IPS DF 4.7 (cell line): ENCODE measurements at regions not wholly inside any gene's neighbourhood (a gene's known extent, or its start where the extent isn't known, plus 50 kb on each side); places are given as distances from the start of the nearest gene placed in this dataset.
"Not testable (repeated sequence)": the region's sequence is repeated elsewhere in the genome, so short reads cannot be mapped to it uniquely, and the experiment has no call there.

Experiments
- DNase-seq: peaks from one replicate; pipeline ENCODE4 v3.0.0-alpha.2; 2013; ENCODE audit warnings: low spot score; ENCODE audit errors: extremely low read depth

DNA sequence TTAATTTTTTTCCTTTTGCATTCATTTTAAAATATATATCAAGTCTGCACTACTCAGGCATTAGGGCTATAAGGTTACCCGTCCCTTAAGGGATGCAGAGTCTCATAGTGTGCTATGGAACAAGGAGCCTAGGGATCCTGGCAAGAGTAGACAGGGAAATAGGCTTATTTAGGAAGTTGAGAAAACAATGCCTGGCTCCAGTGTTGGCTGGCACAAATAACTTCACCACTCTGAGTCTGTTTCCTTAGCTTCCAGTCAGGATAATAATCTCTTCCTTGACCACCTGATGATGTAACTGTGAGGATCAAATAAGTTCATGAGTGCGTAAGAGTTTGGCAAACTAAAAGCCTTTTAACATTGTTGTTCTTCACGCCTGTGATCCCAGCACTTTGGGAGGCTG, 540.8 kb upstream of the IL12A start:
- no peak for DNase-seq

DNA sequence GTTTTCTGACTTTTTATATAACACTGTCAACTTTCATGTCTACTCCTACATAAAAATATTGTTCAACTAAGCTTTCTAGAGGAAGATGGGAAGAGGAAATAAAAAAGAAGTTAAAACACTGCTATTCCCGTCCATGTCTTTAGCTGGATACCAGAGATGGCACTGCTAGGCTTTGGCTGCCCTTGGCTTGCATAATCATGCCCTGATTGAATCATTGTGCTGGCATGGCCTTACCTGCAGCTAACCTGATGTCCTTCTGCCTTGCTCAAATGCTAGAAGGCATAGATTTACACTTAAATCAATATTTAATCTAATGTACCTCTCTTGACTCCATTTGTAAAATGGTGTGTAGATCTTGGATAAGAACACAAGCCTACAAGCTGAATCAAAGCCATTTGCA, 539.7 kb upstream of the IL12A start:
- no peak for DNase-seq

DNA sequence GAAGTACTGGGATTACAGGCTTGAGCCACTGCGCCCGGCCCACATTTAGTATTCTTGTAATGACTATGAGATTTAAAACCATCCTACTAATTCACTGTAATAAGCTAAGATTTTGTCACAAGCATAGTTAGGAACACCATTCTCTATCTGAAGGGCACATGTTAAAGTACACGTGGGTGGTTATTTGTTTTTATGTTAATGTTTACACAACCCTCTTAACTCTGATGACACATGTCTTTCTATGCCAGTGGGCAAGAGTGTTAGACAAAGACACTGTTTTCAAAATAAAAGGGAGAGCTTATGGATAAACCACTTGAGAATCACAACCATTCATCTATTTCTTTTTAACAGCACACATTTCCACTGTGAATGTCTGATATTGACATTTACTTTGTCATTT, 537.6 kb upstream of the IL12A start:
- DNase-seq = no peak

DNA sequence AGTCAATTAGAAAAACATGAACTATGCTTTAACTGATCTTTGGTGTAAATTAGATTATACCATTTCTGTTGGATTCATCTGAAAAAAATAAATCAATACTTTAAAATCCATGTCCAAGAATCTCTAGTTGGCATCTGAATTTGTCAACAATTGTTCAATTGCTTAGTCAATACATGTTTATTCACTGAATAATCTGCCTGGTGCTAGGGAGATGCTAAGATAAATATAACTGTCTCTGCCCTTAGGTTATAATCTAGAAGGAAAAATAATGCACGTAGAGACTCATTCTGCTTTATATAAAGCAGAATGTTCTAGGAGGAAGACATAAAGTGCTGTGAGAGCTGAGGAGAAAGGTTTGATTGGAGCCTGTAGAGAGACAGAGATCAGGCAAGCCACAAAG, 537.2 kb upstream of the IL12A start:
- no peak for DNase-seq

DNA sequence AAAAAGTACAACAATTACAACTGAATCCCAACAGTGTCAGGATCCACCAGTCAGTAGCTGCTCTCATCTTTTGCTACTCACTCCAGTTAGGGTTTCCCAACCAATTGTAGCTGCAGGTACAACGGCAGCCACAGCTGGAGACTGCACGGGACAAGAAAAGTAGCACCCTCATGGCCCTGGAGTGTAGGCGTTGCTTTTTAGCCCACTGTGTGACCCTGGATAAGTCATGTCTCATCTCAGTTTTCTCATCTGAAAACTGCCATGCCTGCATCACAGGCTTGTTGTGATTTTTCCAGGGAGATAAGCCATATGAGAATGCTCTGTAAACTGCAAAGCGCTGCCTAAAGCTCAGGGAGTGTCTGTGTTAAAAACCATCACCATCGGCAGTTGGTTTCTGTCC, 535.6 kb upstream of the IL12A start:
- DNase-seq = no peak

DNA sequence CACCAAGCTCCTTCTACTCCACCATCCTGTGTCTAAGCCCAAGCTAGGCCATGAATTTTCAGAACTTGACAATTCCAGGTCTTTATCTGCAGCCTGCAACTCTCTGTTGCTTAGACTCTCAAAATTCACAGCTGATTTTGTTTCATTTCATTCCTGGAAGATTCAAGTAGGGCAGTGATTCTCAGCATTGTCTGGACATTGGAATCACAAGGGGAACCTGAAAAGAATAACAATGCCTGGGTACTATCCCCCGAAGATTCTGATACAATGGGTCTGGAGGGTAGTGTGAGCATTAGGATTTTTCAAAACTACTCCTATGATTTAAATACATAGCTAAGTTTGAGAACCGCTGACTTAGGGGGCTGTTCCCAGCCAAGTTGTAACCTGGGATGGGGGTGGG, 534.7 kb upstream of the IL12A start:
- no peak for DNase-seq

DNA sequence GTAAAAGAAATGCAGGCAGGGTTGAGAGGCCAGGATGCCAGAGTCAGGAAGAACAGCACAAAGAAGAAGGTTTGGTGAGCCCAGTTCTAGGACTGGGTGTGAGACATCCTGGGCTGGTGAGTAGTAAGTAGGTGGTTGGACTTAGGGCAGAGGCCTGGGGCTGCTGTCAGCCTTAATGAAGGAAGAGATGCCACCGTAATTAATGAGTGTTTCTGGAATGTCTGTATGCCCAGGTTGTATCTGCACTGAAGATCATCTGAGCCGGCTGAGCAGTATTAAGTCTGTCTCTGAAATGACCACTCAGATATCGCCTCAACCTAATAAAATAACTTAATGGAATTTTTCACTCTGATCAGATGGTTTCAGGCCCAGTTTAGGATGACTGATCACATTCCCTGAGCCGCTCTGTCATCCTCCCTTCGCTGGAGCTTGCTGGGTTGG, 532.9 kb upstream of the IL12A start:
- no peak for DNase-seq

DNA sequence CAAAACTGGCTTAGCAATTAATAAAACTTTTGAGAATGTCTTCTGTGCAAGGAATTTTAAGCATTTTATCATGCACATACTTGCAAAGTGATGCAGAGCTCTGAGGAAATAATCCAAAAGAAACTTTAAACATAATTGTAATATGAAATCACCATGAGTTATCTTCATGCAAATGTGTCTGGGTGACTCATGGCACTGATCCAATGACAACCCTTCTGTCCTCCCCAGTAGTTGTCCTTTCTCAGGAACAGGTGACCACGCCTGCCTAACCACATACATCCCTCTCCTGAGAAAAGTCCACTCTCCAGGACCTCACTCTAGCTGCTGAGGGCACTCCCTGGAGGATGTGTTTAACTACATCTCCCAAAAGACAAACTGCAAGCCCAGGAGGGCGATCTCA, 530.6 kb upstream of the IL12A start:
- peak; percentile 16 for DNase-seq

DNA sequence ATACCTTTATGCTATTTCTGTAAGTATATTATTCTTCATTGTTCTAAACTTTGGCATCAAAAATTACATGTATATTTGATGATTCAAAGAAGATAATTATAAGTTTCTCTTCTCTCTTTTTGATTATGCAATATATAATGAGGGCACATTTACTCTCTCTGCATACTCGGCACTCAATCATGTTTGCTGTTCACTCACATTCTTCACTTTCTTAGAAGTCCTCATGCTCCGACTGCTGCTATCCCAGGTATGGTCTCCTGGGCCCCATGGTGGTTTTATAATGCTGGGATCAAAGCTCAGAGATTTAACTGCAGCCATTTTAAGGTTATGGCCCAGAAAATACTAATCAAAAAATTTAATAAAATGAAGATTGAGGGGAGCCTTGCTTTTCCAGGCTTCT, 529.7 kb upstream of the IL12A start:
- DNase-seq = no peak

DNA sequence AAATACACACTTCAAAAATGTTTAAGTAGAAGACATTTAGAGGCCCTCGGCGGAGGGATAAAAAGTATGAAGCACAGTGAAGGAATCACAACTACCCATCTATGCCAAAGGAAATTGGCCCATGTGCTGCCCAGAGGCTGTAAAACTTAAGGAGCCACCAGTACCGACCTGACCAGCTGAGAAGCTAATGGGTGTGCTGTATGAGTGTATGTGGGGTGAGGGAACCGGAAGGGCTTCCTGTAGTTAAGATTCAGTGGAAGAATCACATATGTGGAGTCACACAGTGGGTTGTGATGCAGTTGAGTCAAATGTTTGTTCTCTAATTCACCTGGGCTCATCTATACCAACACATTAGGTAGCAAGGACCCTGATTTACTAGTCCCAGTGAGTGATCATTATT, 516.0 kb upstream of the IL12A start:
- DNase-seq = no peak

DNA sequence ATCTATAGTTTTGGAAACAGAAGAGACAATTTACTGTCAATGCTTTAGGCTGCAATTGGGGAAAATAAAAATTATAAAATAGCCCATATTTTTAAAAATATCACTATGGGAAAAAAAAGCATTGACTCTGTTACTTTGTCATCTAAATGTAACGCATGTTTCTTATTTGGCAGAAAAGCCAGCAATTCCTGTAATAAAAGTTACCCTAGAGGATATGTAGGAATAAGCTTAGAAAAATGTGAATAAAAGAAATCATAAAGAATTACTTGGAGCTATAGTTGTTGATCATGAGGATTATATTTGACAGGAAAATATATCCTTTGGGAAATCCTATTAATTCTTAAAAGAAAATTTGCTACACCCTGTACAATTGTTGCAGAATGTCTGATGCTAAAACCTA, 515.4 kb upstream of the IL12A start:
- DNase-seq = no peak

DNA sequence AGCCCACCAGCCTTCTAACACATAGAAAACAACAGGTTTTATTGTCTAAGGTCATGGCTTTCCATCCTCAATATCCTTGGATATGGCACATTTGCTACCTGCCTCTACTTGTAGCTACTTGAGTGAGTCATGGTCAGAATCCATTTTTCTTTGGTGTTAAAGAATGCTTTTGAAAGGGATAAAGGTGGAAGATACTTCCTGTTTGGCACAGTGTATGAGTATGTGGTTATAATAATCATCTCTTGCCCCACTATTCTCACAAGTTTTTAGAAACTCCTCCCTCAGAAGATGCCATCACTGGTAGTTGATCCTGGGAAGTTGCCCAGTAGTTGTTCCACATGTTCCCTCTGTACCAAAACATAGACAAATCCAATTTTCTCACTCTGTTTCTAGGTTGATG, 508.6 kb upstream of the IL12A start:
- no peak for DNase-seq

DNA sequence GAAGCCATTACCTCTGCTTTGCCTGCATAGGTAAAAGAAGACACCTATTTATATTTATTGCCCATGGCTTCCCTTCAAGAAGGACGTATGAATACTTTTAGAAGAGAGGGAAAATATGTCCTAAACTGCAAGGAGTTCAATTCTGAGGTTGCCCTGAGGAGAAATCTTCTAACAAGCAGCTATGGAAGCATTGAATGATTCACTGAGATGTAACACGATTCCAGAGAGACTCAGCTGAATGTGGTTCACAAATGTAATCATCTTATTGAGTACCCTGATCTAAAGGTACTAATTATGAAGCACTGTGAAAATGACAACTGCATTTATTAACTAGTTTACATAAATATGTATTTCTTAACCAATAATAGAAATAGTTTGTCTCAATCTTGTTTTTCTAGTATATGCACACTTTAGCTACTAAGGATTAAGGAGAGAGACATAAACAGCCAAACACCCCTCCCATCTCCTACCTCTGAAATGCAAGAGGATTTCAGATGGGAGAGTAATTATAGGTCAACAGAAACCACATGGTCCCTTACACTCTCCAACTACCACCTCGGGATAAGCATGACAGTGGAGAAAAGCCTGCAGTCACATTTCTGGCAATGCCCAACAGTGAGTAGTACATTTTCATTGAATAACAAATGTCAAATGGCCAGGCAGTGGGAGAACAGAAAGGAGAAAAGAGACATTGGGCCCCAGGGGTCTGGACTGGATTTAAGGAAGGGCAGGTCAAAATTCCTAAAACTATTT, 506.2 kb upstream of the IL12A start:
- no peak for DNase-seq

DNA sequence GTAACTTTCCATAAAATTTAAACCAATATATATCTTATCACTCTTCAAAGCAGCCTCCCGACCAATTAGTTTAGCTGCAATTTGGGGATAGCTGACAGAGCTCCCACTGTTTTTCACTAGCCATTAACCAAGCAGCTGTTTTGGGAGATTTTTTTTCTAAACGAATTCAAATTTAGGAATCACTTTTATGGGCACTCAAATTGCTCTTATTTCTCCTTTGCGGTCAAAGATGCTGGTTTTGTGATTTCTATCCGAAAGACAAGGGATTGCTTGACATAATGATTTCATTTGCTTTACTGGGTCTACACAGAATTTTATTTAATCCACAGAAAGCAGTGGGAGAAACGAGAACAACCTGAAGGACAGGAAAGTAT, 505.7 kb upstream of the IL12A start:
- no peak for DNase-seq

DNA sequence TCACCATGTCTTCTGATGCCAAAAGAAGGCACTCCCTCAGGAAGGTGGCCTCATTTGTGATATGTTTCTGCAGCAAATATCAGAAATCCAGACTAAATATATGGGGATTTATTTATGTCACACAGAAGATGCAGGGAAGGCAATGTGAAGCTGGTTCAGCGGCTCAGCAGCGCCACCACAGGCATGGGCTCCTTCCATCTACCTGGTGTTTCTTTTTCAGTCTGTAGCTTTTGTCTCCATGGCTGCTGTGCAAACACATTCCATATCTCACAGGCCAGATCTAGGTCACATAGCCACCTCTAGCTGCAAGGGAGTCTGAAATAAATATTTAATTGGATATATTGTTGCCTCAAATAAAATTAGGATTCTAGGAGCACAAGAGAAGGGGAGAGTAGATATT, 502.1 kb upstream of the IL12A start:
- peak; percentile 36 for DNase-seq

DNA sequence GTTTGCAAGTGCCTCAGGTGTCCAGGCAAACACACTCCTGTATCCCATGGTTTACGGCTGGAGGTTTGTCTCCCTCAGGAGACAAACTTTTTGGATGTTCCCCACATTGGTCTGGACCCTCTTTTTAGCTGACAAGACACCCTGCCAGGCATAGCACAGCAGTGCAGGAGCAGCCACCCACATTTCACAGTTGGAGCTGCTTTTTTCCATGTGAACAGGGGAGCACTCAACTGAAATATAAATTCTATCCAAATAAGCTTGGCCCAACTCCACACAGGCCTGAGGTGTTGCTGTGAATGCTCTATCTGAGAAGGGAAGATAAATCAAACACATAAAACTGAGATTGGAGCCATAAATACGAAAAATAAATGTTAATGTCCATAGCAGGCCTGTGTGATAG, 501.3 kb upstream of the IL12A start:
- no peak for DNase-seq

DNA sequence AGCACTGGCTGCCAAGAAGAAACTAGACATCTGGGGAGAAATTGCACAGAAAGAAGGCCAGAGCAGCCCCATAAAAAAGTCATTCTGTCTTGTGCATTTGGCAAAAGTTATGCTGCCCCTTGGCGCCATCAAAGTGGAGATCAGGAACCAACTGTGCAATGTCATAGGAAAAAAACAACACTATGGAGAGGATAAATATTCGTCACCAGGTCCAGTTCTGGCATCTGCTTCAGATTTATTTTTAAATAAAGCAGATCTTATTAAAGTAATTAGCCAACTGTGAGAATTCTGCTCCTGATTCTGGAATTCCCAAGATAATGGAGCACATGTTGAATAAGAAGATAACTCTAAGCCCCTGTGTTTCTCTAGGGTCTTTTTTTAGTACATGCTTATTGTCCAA, 500.0 kb upstream of the IL12A start:
- DNase-seq = no peak

DNA sequence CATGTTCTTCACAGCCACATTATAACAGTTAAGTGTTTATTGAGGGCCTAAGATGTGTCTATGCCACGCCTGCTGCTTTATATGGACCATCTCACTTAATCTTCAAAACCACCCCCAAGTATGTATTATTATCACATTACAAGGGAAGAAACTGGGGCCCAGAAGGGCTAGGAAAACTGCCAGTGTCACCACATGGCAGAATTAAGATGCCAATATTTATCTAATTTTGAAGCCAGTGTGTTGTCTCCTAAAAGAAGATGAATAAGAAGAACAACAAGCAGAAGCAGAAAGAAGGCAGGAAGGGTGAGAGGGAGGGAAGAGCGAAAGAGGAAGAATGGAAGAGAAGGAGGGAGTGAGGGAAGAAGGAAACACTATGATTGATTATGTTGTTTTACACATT, 491.3 kb upstream of the IL12A start:
- no peak for DNase-seq

DNA sequence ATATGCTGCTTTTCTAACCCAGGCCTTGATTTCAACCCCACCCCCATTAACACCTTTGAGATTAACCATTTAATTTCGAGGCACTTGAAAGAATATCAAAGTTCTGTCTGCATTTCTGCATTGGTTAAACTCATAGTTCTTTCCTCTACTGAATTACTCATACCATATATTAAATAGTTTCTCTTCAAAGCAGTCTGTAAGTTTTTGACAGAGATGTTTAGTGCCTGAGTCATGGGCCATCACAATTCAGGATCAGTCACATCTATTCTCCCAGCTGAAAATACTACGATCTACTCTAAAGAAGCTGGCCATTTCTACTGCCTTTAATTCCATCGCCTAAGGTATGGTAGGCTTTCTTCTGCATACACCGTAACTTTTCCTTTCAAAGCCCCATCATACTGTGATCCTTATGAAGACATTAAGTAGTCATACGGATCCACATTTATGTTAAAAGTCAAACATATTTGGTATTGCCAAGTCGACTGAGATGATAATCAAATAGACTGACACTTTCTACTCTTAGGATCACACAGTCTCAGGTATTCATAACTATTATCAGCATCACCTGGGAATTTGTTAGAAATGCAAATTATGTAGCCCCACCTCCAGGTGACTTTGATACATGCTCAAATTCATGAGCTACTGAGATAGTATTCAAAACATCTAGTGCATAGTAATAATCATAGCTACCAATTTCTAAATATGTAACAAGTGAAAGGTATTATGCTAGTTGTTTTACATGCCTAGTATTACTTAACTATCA, 489.4 kb upstream of the IL12A start:
- no peak for DNase-seq

DNA sequence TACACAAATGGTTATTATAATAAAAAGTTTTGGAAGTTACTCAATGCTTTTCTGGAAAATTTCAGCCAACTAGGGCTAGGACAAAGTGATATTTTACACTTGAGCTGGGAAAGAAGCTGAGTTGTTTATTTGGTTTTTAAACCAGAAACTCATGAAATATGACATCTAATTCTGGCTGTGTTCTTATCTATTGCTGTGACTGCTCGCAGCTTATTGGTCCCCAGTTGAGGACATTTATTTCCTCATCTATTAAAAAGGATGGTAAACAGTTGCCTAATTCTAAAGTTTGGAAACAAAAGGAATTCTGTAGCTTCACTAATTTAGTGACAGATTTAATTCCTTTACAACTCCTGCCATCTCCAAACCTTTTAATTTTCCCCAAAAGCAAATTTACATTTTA, 487.6 kb upstream of the IL12A start:
- DNase-seq = no peak

DNA sequence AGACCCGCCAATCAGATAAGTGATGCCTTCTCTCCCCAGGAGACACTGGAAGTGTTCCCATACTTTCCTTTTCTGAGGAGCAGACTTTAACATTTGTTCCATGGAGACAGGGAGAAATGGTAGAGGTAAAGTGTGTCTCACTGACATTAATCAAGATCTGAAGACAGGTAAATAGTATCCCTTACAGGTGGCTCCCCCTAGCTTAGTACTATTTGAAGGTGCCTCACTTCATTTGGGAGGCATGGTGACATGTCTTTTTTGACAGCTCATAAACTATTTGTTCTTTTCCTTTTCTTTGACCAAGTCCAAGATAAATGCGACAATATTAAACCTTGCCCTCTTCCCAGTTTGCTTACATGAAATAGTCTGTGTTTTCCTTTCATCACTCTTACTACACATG, 485.6 kb upstream of the IL12A start:
- no peak for DNase-seq

DNA sequence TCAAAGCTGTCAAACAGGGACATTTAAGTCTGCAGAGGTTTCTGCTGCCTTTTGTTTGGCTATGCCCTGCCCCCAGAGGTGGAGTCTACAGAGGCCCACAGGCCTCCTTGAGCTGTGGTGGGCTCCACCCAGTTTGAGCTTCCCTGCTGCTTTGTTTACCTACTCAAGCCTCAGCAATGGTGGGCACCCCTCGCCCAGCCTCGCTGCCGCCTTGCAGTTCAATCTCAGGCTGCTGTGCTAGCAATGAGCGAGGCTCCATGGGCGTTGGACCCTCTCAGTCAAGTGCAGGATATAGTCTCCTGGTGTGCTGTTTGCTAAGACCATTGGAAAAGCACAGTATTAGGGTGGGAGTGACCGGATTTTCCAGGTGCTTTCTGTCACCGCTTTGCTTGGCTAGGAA, 477.6 kb upstream of the IL12A start:
- not testable (repeated sequence) for DNase-seq

DNA sequence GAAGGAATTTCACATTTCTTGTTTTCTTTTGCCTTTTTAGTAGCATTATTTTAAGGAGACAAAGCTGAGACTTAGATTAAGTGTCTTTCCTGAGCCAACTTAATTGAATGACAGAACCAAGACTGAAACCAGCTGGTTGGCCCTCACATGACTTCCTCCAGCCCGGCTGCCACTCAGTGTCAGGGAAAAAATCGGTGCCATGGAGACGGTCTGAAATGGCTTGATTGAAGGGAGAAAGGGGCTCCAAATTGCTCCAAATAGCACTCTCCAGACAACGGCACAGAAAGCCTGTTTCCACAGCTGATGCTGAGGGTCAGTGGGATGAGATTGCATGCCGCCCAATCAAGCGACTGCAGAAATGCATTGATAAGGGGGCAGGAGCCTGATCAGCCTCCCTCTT, 475.2 kb upstream of the IL12A start:
- DNase-seq = no peak
